ENCODE measurements at regions not wholly inside any gene's neighbourhood (a gene's known extent, or its start where the extent isn't known, plus 50 kb on each side); places are given as distances from the start of the nearest gene placed in this dataset.

DNA sequence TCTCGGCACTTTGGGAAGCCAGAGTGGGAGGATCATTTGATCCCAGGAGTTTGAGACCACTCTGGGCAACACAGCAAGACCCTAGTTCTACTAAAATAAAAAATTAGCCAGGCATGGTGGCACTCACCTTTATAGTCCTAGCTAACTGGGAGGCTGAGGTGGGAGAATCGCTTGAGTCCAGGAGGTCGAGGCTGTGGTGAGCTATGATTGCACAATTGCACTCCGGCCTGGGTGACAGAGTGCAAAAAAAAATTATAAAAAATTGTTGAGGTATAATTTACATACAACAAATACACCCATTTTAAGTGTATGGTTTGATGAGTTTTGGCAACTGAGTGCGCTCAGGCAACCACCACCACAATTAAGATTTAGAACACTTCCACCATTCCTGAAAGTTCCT lies 108.5 kb upstream of the GADD45A start:
- Histone ChIP-seq H3K27me3 (no peaks in the 10 kb centered on the region), H3K36me3 (no peaks in the 10 kb centered on the region), H3K4me3 (no peak overlapping the region), H3K27ac (no peak overlapping the region), H3K4me1 (no peaks in the 10 kb centered on the region), H3K9me3 (no peaks in the 10 kb centered on the region)
- no peak for DNase-seq
- intact Hi-C loops (cut with DNase I; ENCODE audit: low total_unique reads) = no loop called here
- TF ChIP-seq, protein P1, sequence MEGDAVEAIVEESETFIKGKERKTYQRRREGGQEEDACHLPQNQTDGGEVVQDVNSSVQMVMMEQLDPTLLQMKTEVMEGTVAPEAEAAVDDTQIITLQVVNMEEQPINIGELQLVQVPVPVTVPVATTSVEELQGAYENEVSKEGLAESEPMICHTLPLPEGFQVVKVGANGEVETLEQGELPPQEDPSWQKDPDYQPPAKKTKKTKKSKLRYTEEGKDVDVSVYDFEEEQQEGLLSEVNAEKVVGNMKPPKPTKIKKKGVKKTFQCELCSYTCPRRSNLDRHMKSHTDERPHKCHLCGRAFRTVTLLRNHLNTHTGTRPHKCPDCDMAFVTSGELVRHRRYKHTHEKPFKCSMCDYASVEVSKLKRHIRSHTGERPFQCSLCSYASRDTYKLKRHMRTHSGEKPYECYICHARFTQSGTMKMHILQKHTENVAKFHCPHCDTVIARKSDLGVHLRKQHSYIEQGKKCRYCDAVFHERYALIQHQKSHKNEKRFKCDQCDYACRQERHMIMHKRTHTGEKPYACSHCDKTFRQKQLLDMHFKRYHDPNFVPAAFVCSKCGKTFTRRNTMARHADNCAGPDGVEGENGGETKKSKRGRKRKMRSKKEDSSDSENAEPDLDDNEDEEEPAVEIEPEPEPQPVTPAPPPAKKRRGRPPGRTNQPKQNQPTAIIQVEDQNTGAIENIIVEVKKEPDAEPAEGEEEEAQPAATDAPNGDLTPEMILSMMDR (IDR thresholded peaks at IDR 0.05) = no peak
- no peak for TF ChIP-seq POLR2A (IDR thresholded peaks at IDR 0.05)

DNA sequence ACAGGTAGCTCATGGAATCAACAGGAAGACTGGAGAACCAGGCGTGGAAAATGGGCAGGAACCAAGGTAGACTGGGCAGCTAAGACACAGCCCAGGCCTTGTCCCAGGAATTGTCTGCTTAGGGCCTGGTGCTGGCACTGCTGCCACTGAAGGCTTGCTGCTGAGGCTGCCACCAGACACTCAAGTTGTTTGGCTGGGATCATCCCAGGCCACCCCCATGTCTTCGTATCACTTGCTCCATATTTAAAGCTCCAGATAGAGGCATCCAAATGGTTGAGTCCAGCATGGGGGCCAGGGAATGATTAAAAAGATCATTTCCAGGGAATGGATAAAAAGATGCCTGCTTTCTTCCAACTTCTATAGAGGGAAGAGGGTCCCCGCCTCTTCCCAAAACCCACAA lies 107.4 kb upstream of the GADD45A start:
- no peak overlapping the region for H3K4me3 ChIP-seq
- no peaks in the 10 kb centered on the region for H3K27me3 ChIP-seq
- no peaks in the 10 kb centered on the region for H3K4me1 ChIP-seq
- H3K36me3 ChIP-seq = no peaks in the 10 kb centered on the region
- H3K27ac ChIP-seq = no peak overlapping the region
- H3K9me3 ChIP-seq = no peaks in the 10 kb centered on the region
- TF ChIP-seq, protein P1 (IDR thresholded peaks at IDR 0.05) = no peak
- no peak for TF ChIP-seq POLR2A (IDR thresholded peaks at IDR 0.05)
- intact Hi-C loops (cut with DNase I; ENCODE audit: low total_unique reads) = no loop called here
- DNase-seq = no peak

DNA sequence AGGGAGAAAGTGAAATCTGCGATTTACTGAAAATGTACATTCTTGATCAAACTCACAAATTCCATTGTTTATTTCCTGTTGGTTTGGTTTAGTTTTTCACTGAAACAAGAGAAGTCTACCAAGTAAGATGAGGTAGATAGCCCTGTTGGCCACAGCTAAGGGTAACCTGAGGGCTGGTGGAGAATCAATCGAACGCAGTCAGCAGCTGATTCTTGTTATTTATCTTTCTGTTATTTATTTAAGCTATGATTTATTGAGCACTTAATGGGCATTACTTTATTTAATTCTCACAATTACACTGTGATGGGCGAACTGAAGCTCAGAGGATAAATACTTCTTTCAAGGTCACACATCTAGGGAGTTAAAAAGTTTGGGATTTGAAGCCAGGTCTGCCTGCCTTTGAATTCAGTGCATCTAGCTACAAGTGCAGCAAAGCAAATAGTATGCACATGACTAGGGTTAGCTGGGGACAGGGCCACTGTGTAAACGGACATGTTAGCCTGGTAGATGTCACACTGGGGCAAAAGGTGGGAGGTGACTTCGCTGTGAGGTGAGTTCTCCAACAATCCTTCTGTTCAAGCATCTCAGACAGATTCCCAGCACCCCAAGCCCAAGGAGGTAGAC lies 106.5 kb upstream of the GADD45A start:
- no peak overlapping the region for H3K27ac ChIP-seq
- peaks cover 0 to 7% of the 10 kb centered on the region in 2 donors for H3K4me1 ChIP-seq
- no peaks in the 10 kb centered on the region for H3K27me3 ChIP-seq
- H3K36me3 ChIP-seq = no peaks in the 10 kb centered on the region
- TF ChIP-seq, protein P1 (IDR thresholded peaks at IDR 0.05) = no peak
- TF ChIP-seq POLR2A (IDR thresholded peaks at IDR 0.05) = no peak
- no peak overlapping the region for H3K4me3 ChIP-seq
- DNase-seq = no peak
- intact Hi-C loops (cut with DNase I; ENCODE audit: low total_unique reads) = no loop called here
- no peaks in the 10 kb centered on the region for H3K9me3 ChIP-seq

DNA sequence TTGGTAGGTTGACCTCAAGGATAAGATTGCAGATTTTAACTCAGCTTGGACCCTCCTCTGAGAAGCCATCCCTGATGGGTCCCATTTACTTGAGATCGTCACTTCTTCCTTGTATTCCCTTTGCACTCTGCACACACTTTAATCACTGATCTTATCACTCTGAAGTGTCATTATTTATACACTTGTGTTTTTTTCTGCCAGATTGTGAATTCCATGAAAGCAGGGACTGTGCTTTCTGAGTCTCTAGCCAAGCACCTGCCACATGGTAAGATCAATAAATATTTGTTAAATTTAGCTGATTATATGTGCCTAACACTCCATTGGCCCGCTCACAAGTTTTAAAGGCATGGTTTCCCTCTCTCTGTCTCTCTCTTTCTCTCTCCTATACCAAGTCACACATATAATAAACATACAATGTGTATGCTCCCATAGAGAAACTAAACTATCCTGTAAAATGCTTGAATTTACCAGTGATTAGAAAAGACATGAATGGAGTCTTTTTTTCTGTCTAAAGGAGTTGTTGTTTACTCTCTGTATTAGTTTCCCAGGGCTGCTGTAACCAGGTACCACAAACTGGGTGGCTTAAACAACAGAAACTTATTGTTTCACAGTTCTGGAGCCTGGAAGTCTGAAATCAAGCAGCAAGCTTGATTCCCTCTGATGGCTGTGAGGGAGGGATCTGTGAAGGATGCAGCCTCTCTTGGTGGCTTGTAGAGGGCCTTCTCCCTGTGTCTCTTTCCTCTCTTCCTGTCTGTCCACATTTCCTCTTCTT lies 105.2 kb upstream of the GADD45A start:
- no peaks in the 10 kb centered on the region for H3K27me3 ChIP-seq
- TF ChIP-seq, protein P1 (IDR thresholded peaks at IDR 0.05) = no peak
- no peak for TF ChIP-seq POLR2A (IDR thresholded peaks at IDR 0.05)
- intact Hi-C loops (cut with DNase I; ENCODE audit: low total_unique reads) = no loop called here

DNA sequence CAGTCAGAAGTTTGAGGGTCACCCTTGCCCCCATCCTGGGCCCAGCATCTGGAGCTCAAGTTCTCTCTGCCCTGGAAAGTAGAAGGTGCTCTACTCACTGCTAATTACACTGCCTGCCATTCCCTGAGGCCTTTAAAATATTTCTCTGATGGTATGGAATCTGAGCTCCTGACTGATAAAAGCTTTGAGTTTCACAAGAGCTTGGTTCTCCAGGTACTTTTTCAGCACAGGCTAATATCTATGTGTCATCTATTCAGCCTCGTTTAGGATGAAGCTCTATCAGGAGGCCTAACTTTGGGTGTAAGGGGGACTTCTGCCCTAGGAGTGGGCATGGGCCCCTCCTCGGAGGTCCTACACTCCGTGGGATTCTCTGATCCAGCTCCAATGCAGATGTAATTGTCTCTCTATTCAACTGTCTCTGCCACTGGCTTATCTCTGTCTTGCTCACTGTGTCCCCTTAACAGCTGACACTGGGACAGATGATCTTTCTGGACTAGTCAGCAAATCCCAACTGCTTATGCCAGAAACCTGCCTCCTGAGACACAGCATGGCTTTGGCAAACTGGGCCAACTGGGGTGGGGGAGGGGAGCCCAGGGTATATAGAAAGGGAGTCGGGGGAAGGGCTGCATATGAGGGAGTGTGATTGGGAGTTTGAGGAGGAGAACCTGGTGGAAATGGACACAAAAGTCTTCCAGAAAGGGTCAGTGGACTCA lies 104.2 kb upstream of the GADD45A start:
- Histone ChIP-seq H3K27me3 (no peaks in the 10 kb centered on the region), H3K27ac (no peak overlapping the region), H3K36me3 (no peaks in the 10 kb centered on the region), H3K4me3 (no peak overlapping the region), H3K4me1 (peaks cover 0 to 7% of the 10 kb centered on the region in 2 donors), H3K9me3 (no peaks in the 10 kb centered on the region)
- DNase-seq = no peak
- intact Hi-C loops (cut with DNase I; ENCODE audit: low total_unique reads) = no loop called here
- TF ChIP-seq, protein P1 (IDR thresholded peaks at IDR 0.05) = no peak
- TF ChIP-seq POLR2A (IDR thresholded peaks at IDR 0.05) = no peak

More for the DNA sequence above, 105.2 kb upstream of the GADD45A start:
- H3K4me3 ChIP-seq = no peak overlapping the region
- no peaks in the 10 kb centered on the region for H3K9me3 ChIP-seq
- no peak for DNase-seq
- peaks cover 0 to 7% of the 10 kb centered on the region in 2 donors for H3K4me1 ChIP-seq
- no peak overlapping the region for H3K27ac ChIP-seq
- no peaks in the 10 kb centered on the region for H3K36me3 ChIP-seq
